ENCODE measurements at regions not wholly inside any gene's neighbourhood (a gene's known extent, or its start where the extent isn't known, plus 50 kb on each side); places are given as distances from the start of the nearest gene placed in this dataset.
"Not testable (repeated sequence)": the region's sequence is repeated elsewhere in the genome, so short reads cannot be mapped to it uniquely, and the experiment has no call there.

- ATAC-seq: no peak
- no peak overlapping the region for H3K4me3 ChIP-seq (ENCODE audit: low read length)
- no peak overlapping the region for H3K27ac ChIP-seq (ENCODE audit: low read length)
- no peaks in the 10 kb centered on the region for H3K4me1 ChIP-seq (ENCODE audit: control insufficient read depth, insufficient read depth, low read length)
- DNase-seq: no peak
- intact Hi-C loops (cut with DNase I): no loop called here
- no peaks in the 10 kb centered on the region for H3K9me3 ChIP-seq (ENCODE audit: control insufficient read depth, low read length)
- no peaks in the 10 kb centered on the region for H3K27me3 ChIP-seq (ENCODE audit: control insufficient read depth, insufficient read depth)
- WGBS: 78% methylated on average over 2 of the region's 2 CpGs
Measured at GRCh38 chr1:118564961-118565703, 380.1 kb upstream of the SPAG17 start.

- ATAC-seq (peak in 1 of 2 donors; percentile 11), DNase-seq (no peak)
- no peak overlapping the region for H3K27ac ChIP-seq (ENCODE audit: low read length)
- no peaks in the 10 kb centered on the region for H3K27me3 ChIP-seq (ENCODE audit: control insufficient read depth, insufficient read depth)
- intact Hi-C loops (cut with DNase I): no loop called here
- H3K4me1 ChIP-seq (ENCODE audit: control insufficient read depth, insufficient read depth, low read length): no peaks in the 10 kb centered on the region
- 46% methylated on average over 6 of the region's 6 CpGs for WGBS
- no peak overlapping the region for H3K4me3 ChIP-seq (ENCODE audit: low read length)
- H3K9me3 ChIP-seq (ENCODE audit: control insufficient read depth, low read length): no peaks in the 10 kb centered on the region
Measured at GRCh38 chr1:118563981-118564951, 379.2 kb upstream of the SPAG17 start.

DNA sequence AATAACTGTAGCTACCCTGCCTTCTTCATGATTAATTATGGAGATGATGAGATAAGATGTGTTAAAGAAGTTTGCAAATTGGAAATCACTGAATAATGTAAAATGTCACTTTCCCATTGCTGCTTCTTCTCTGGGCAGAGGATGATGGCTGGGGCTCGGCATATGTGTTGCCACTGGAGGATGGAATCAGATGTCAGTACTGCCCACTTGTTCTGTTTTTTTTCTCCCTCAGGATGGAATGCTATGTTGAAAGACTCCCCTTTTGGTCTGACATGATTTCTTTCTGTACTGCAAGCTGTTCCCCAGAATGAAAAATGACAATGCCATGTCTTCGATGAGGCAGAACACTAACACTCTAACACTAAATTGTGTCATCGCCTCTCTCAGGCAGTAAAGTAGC is 373.9 kb upstream of the SPAG17 start:
- ATAC-seq (no peak), DNase-seq (no peak)
- intact Hi-C loops (cut with DNase I): no loop called here
- Histone ChIP-seq H3K27ac (ENCODE audit: low read length) (no peak overlapping the region), H3K4me1 (ENCODE audit: control insufficient read depth, insufficient read depth, low read length) (no peaks in the 10 kb centered on the region), H3K9me3 (ENCODE audit: control insufficient read depth, low read length) (no peaks in the 10 kb centered on the region), H3K27me3 (ENCODE audit: control insufficient read depth, insufficient read depth) (no peaks in the 10 kb centered on the region), H3K4me3 (ENCODE audit: low read length) (no peak overlapping the region)
- 51% methylated on average over 3 of the region's 3 CpGs for WGBS

DNA sequence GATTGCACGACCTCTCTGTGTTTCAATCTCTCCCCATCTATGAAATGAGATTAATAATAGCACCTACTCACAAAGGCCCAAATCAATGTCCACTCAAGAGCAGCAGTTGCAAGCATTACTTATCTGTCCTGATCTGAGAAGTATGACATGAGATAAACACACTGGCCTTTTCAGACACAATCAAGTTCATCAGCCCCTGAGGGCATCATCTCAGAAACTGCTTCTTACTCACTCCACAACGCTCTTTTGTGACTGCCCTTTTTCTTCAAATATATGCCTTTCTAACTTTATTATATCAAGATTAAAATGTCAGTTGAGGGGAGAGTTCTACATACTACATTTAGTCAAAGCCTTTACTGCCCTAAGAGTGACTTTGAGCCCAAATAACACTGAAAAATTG is 371.9 kb upstream of the SPAG17 start:
- DNase-seq (no peak), ATAC-seq (no peak)
- no peaks in the 10 kb centered on the region for H3K4me1 ChIP-seq (ENCODE audit: control insufficient read depth, insufficient read depth, low read length)
- intact Hi-C loops (cut with DNase I): no loop called here
- no peaks in the 10 kb centered on the region for H3K9me3 ChIP-seq (ENCODE audit: control insufficient read depth, low read length)
- no peaks in the 10 kb centered on the region for H3K27me3 ChIP-seq (ENCODE audit: control insufficient read depth, insufficient read depth)
- H3K4me3 ChIP-seq (ENCODE audit: low read length): no peak overlapping the region
- WGBS: 70% methylated on average over 2 of the region's 2 CpGs
- H3K27ac ChIP-seq (ENCODE audit: low read length): no peak overlapping the region

GRCh38 chr1:118555638-118556037 is 370.6 kb upstream of the SPAG17 start:
- intact Hi-C loops (cut with DNase I): no loop called here
- Histone ChIP-seq H3K9me3 (ENCODE audit: control insufficient read depth, low read length) (no peaks in the 10 kb centered on the region), H3K27me3 (ENCODE audit: control insufficient read depth, insufficient read depth) (no peaks in the 10 kb centered on the region), H3K4me1 (ENCODE audit: control insufficient read depth, insufficient read depth, low read length) (no peaks in the 10 kb centered on the region), H3K27ac (ENCODE audit: low read length) (no peak overlapping the region), H3K4me3 (ENCODE audit: low read length) (no peak overlapping the region)
- WGBS: 81% methylated on average over 3 of the region's 3 CpGs
- DNase-seq (no peak), ATAC-seq (no peak)

DNA sequence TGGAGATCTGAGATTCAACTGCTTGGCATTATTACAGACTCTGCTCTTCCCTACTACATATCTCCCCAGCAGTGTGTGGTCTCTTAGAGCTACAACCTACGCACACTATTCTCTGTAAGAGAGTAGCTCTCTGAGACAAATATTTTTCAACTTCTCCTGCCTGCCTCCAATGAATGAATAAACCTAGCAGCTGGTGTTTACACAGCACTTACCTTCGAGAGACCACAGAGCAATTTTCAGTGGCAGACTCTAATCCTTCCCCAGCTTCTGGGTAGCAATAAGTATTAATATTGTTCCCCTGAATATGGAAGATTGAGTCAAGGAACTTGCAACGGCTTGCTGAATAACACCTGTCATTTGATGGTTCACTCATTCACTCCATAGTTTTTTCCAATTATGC is 350.9 kb upstream of the SPAG17 start:
- no peak for ATAC-seq
- H3K4me1 ChIP-seq (ENCODE audit: control insufficient read depth, insufficient read depth, low read length): no peaks in the 10 kb centered on the region
- intact Hi-C loops (cut with DNase I): no loop called here
- DNase-seq: no peak
- no peak overlapping the region for H3K4me3 ChIP-seq (ENCODE audit: low read length)
- 70% methylated on average over 3 of the region's 3 CpGs for WGBS
- H3K27me3 ChIP-seq (ENCODE audit: control insufficient read depth, insufficient read depth): no peaks in the 10 kb centered on the region
- no peaks in the 10 kb centered on the region for H3K9me3 ChIP-seq (ENCODE audit: control insufficient read depth, low read length)
- no peak overlapping the region for H3K27ac ChIP-seq (ENCODE audit: low read length)

DNA sequence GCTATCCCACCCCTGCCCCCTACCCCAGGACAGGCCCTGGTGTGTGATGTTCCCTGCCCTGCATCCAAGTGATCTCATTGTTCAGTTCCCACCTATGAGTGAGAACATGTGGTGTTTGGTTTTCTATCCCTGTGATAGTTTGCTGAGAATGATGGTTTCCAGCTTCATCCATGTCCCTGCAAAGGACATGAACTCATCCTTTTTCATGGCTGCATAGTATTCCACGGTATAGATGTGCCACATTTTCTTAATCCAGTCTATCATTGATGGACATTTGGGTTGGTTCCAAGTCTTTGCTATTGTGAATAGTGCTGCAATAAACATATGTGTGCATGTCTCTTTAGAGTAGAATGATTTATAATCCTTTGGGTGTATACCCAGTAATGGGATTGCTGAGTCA is 326.9 kb upstream of the SPAG17 start:
- H3K27ac ChIP-seq (ENCODE audit: low read length); H3K4me3 ChIP-seq (ENCODE audit: low read length); H3K27me3 ChIP-seq (ENCODE audit: control insufficient read depth, insufficient read depth); DNase-seq; intact Hi-C loops (cut with DNase I); ATAC-seq; H3K9me3 ChIP-seq (ENCODE audit: control insufficient read depth, low read length); H3K4me1 ChIP-seq (ENCODE audit: control insufficient read depth, insufficient read depth, low read length): not testable (repeated sequence)
- WGBS: 76% methylated on average over 1 of the region's 1 CpG

GRCh38 chr1:118504867-118505266 is 319.8 kb upstream of the SPAG17 start:
- peak in 1 of 2 donors; percentile 73 for ATAC-seq
- no peaks in the 10 kb centered on the region for H3K9me3 ChIP-seq (ENCODE audit: control insufficient read depth, low read length)
- peak; percentile 25 to 70 (median 59) for DNase-seq
- no peaks in the 10 kb centered on the region for H3K27me3 ChIP-seq (ENCODE audit: control insufficient read depth, insufficient read depth)
- 16% methylated on average over 4 of the region's 4 CpGs for WGBS
- intact Hi-C loops (cut with DNase I): no loop called here
- no peaks in the 10 kb centered on the region for H3K4me1 ChIP-seq (ENCODE audit: control insufficient read depth, insufficient read depth, low read length)
- H3K4me3 ChIP-seq (ENCODE audit: low read length): no peak overlapping the region
- no peak overlapping the region for H3K27ac ChIP-seq (ENCODE audit: low read length)

GRCh38 chr1:118504221-118504644 is 319.2 kb upstream of the SPAG17 start:
- Histone ChIP-seq H3K27ac (ENCODE audit: low read length) (no peak overlapping the region), H3K9me3 (ENCODE audit: control insufficient read depth, low read length) (no peaks in the 10 kb centered on the region), H3K4me3 (ENCODE audit: low read length) (no peak overlapping the region), H3K27me3 (ENCODE audit: control insufficient read depth, insufficient read depth) (no peaks in the 10 kb centered on the region), H3K4me1 (ENCODE audit: control insufficient read depth, insufficient read depth, low read length) (no peaks in the 10 kb centered on the region)
- intact Hi-C loops (cut with DNase I): no loop called here
- DNase-seq (no peak), ATAC-seq (peak in 1 of 2 donors; percentile 48)
- 0% methylated on average over 2 of the region's 2 CpGs for WGBS

GRCh38 chr1:118503752-118504151 is 318.7 kb upstream of the SPAG17 start:
- DNase-seq: no peak
- Histone ChIP-seq H3K9me3 (ENCODE audit: control insufficient read depth, low read length) (no peaks in the 10 kb centered on the region), H3K4me1 (ENCODE audit: control insufficient read depth, insufficient read depth, low read length) (no peaks in the 10 kb centered on the region), H3K4me3 (ENCODE audit: low read length) (no peak overlapping the region), H3K27ac (ENCODE audit: low read length) (no peak overlapping the region), H3K27me3 (ENCODE audit: control insufficient read depth, insufficient read depth) (no peaks in the 10 kb centered on the region)
- no peak for ATAC-seq
- intact Hi-C loops (cut with DNase I): no loop called here

DNA sequence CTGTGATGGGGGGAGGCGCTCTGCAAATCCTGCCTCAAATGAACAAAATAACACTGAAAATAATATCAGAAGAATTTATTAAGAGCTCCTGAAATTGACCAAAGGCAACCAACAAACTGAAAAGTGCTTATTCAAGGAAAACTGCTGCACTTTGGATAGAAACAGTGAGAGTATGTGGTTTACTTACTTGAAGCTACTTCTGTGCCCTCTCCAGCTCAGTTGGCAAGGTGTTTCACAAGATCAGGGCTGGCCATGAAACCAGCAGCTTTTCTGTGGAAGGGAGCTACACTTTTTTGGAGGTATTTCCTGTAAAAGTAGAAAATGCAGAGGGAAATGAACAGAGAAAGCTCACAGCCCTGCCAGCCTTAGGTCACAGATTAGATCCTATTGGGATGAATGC is 310.0 kb upstream of the SPAG17 start:
- intact Hi-C loops (cut with DNase I): no loop called here
- 91% methylated on average over 1 of the region's 1 CpG for WGBS
- H3K9me3 ChIP-seq (ENCODE audit: control insufficient read depth, low read length): peaks cover 2% of the 10 kb centered on the region
- H3K4me1 ChIP-seq (ENCODE audit: control insufficient read depth, insufficient read depth, low read length): no peaks in the 10 kb centered on the region
- DNase-seq (no peak), ATAC-seq (no peak)
- no peak overlapping the region for H3K4me3 ChIP-seq (ENCODE audit: low read length)
- no peak overlapping the region for H3K27ac ChIP-seq (ENCODE audit: low read length)
- no peaks in the 10 kb centered on the region for H3K27me3 ChIP-seq (ENCODE audit: control insufficient read depth, insufficient read depth)
